Fibroblast of upper back skin (primary cell): ENCODE measurements at regions not wholly inside any gene's neighbourhood (a gene's known extent, or its start where the extent isn't known, plus 50 kb on each side); places are given as distances from the start of the nearest gene placed in this dataset.
A peak's percentile ranks its signal among the peaks of the same experiment; 100 is the strongest.

Experiments used
- DNase-seq: peaks from one replicate; pipeline ENCODE4 v3.0.0-alpha.2; 2013

- DNase-seq = no peak
Observed at GRCh38 chr2:23131066-23131575, 253.9 kb upstream of the KLHL29 start.

DNA sequence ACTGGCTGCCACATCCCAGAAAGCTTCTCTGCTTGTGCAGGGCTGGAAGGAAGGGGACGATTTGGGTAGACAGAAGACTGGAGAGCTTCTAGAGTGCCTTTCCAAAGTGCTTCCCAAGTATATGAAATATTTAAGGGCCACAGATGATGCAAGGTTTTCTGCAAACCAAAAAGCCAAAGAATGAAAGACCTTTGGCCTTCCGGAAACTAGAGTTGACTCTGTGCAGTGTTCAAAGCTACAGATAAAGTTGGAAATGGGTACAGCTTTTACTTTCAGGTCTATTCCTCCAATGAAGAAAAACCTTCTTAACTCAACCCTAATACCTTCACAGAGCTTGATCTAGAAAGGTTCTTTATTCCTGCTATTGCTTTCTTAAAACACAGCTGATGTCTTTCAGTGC is 253.0 kb upstream of the KLHL29 start:
- no peak for DNase-seq

DNA sequence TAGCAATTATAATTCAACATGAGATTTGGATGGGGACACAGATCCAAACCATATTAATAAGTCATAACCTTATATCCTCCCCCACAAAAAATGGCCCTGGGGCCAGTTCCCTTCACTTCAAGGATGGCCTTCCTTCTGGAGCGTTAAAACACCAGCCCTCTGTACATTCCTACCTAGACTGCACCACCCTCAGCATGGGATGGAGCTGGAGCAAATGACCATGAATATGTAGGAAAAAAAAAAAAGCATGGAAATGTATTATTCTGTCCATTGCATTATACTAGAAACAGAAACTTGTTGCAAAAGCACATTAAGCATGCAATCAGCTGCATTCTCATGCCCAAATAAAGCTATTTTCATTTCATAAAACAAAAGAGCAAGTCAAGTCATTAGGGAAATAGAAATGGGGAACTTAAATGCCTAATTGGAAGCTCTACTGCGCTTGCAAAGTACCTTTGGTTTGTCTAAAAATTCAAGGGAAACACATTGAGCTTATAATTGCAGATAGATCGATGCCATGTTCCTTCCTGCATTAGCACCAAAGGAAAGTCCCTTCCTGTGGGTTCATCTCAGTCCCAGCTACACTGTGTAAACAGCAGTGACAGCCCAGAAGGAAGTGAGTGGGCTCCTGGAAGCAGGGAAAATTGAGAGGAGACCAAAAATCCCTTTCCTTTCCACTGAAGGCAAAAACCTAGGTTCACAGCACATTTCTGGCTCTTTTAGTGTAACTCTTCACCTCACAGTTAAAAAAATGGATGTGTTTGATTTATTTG is 252.0 kb upstream of the KLHL29 start:
- DNase-seq = no peak

DNA sequence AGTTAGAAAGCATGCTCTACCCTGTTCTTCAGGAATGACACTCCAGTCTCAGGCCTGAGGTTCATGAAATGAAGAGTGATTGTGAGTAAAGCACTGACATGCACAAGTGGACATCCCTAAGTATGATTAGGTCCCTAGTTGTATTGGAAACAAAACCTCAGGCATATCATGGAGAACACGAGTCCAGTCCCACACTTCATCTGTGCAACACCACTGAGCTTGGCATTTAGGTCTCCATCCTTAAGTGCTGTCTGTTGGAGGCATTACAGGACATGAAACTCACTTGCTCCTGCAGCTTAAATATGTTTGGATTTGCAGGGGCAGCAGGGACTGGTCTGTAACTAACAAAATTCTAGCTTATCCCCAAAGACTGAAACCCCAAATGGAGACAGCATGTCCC is 250.3 kb upstream of the KLHL29 start:
- DNase-seq = no peak

DNA sequence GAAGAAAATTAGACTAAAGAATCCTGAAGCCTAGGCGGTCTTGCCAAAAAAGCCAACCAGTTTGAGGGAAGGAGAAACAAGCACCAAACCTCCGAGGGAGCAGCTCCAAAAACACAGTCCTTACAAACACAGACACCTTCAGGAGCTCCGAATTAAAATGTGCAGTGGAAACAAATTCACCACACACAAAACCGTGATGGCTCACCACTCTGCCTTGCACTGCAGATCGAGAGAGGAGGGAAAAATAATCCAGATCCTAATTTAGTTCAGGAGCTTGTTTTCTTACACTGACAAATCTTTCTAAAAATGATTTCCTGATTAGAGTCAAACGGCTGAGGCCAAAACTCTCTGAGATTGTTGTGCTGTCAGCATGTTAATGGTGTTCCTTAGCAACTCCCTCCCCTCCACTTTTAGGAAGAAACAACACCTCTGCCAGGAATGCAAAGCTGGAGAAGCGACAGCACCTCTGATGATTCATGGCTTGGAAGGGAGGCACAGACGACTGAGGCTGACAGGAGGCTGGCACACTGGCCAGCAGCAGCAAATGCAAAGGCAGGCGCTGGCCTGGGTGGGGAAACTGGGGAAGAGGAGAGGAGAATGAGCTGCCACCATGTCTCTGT is 249.4 kb upstream of the KLHL29 start:
- peak; percentile 7 for DNase-seq

GRCh38 chr2:23137166-23137565 is 247.8 kb upstream of the KLHL29 start:
- peak; percentile 17 for DNase-seq

DNA sequence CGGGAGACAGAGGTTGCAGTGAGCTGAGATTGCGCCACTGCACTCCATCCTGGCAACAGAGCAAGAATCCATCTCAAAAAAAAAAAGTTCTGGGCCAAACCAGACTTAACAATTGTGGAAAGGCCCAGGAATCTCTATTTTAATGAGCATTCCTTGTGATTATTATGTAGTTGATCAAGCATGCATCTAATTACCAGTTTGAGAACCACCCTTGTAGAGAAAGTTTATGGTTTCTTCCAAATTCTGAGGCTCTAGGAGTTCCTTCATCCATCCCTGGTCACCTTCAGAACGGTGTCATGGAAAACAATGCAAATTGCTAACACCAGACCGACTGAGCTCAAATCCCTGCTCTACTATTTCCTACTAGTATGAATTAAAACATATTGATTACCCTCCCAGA is 246.3 kb upstream of the KLHL29 start:
- no peak for DNase-seq

GRCh38 chr2:23145460-23145859 is 239.5 kb upstream of the KLHL29 start:
- DNase-seq = no peak

DNA sequence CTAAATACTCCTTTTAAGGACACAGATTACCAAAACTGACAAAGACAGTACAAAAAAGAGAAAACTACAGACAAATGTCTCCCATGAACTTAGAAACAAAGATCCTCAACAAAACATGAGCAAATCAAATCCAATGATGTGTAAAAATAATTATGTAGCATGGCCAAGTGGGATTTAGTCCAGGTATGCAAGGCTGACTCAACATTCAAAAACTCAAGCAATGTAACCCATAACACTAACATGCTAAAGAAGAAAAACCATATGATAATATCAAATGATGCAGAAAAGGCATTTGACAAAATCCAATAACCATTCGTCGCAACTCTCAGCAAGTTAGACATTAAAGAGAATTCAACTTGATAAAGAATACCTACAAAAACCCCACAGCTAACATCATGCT is 239.0 kb upstream of the KLHL29 start:
- peak; percentile 27 for DNase-seq

GRCh38 chr2:23148342-23148741 is 236.6 kb upstream of the KLHL29 start:
- no peak for DNase-seq

- no peak for DNase-seq
Observed at GRCh38 chr2:23149777-23150176, 235.2 kb upstream of the KLHL29 start.

DNA sequence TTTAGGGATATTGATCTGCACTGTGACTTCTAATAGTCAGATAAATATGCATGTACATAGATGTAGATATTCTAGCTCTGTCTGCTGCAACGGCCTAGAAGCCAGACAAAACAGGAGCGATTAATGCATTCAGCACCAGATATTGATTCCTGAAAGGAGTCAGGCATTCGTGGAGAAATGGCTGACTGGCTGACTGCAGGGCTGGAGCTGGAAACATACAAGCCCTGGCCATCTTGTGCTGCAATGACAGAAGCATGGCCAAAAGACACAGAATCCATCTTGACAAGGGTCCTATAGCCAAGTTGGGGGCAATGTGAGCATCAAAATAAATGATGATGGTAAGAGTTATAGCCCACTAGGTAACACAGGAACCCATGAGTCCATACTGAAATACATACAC is 231.5 kb upstream of the KLHL29 start:
- no peak for DNase-seq

DNA sequence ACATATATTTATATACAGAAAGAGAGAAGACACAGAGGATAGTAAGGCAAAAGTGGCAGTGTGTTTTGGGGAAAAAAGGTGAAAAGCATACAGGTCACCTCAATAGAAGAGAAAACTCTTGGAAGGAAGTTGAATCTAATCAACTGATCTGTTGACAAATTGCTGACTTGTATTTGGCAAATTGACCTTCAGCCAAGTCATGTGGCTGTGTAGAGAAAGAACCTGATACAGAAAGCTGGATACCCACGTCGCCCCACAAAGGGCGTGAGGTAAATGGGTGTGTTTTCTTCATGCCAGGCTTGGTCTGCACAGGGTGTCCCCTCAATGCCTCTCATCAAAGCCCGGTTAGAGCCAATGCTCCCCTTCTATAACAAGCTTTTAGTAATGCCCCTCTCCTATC is 230.0 kb upstream of the KLHL29 start:
- DNase-seq = no peak

DNA sequence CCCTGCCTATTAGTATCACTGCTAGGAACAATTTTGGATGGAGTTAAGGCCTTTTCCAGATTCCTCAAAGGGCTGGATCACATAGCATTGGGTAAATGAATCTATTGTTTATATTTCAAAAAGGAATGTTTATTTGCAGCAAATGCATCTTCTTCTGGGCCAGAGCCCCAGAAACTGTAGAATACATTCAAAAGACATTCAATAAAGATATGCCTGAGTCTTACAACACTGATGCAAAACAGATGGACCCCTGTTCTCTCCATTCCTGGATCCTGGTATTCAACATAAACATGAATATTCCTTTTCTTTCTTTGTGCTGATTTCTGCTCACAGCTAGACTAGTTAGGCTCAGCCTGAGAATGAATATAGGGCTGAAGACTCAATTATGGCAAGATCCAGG is 227.2 kb upstream of the KLHL29 start:
- DNase-seq = no peak

DNA sequence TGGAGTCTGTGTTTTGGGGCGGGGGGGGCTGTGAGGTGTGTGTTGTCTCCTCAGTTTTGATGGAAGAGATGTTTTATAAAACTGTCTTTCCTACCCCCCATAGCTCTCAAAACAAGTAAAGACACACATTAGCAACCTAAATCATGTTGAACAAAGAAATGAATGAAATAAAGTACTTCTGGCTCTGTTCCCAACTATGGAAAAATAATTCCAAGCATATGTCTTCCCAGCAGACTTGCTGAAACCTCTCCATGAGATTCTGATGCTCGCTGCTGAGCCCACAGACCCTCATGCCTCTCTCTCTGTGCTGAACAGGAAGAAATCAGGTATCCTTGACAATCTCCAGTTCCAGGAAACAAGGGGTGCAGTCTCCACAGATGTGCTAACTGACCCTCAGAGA is 226.7 kb upstream of the KLHL29 start:
- DNase-seq = no peak

DNA sequence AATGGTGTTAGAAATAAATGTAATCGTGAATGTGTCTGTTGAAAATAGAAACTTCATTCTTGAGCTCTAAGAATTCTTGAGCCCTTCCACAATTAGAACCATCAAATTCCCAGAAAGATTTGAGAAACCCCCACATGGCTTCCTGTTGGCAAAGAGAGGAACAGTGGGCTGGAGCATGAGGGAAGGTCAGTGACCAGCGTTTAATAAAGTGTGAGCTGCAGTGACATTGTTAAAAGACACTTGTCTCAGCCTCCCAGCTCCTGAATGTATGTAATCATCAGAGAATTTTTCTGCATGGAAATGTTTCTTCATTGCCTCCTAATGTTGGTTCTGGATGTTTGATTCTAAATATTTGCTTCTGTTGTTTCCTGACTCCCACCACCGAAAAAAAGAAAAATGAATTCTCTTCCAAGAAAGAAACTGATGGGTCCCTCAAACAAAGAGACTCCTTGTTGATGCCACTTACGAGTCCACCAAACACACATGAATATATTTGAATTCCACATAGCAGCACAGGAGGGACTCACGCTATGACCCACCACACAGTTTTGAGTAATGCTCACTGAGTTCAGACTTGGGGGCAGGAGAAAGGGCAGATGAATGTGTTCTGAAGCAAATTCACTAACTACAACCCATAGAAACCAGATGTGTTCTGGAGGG is 225.1 kb upstream of the KLHL29 start:
- no peak for DNase-seq

- DNase-seq = no peak
Observed at GRCh38 chr2:23164173-23164572, 220.8 kb upstream of the KLHL29 start.

- DNase-seq = no peak
Observed at GRCh38 chr2:23169896-23170295, 215.1 kb upstream of the KLHL29 start.

GRCh38 chr2:23171108-23171507 is 213.9 kb upstream of the KLHL29 start:
- DNase-seq = no peak

- no peak for DNase-seq
Observed at GRCh38 chr2:23178396-23178795, 206.6 kb upstream of the KLHL29 start.

DNA sequence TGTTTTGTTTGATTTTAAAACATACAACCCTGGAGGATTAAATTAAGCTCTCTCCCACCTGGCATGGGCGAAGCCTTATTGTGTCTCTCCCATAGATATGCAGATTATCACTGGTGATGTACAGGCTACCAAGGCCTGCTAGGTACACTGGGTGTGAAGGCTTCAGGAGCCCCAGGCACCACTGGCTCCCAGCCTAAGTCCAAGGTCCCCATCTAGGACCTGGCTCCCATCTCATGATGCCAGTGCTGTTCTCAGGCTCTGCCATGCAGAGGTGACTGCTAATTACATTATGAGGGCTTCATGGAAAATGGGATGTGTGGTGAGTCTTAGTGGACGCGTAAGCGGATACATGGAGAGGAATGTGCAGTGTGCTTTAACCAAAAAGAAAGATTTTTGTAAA is 201.2 kb upstream of the KLHL29 start:
- DNase-seq = no peak

DNA sequence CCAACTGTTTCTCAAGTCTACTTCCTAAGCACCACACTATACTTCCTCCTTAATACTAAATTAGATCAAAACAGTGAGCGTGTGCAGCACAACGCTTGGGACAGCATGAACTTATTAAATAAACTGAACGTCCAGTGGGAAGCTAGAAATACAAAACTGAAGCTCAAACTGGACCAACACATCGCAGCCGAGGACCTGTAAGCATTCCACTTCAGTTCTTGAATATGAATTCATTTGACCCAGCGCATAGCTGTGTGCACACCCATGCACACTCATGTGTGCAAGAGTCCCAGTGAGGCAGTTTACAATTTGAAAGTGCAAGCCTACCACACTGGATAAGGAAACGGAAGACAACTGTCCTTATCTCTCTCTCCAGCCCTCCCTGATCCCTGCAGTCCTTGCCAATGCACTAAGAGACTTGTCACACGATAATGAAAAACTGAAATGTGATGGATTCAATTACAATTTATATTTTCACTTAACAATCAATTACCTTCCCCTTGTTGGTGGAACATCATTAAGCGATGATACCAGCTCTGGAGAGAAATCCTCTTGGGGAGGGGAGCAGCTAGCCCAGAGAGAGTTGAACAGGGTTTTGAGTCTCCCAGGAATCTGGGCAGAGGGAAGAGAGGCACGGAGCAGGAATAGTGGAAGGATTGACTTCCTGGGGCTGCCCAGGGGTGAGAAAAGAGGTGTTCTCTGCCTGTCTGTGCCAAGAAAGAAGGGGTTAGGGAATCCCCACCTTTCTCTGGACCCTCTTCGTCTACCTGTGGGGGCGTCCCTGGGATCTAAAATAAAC is 186.5 kb upstream of the KLHL29 start:
- DNase-seq = no peak
